HepG2 (cell line): ENCODE measurements at regions not wholly inside any gene's neighbourhood (a gene's known extent, or its start where the extent isn't known, plus 50 kb on each side); places are given as distances from the start of the nearest gene placed in this dataset.
A peak's percentile ranks its signal among the peaks of the same experiment; 100 is the strongest.
"Not testable (repeated sequence)": the region's sequence is repeated elsewhere in the genome, so short reads cannot be mapped to it uniquely, and the experiment has no call there.

Experiments used
- ATAC-seq: fragments of 200-7000 bp; cut with Tn5 transposase; 3 replicates; pipeline ENCODE4 v1.9.1; 2020; ENCODE audit warnings: mild to moderate bottlenecking, moderate library complexity
- BruUV-seq: library from RNA; stranded (reverse); fragments of 400-500 nt; replicated peaks from 2 replicates; lab custom pipeline; 2021; lab: Mats Ljungman, UMichigan
- CTCF ChIA-PET: fragments of 300-600 bp; formaldehyde crosslinking; extraction: SDS; loops from one replicate; lab custom pipeline; 2021; ENCODE audit warnings: low total read pairs, inconsistent platforms, low intra/inter-chr PET ratio; lab: Yijun Ruan, JAX
- POLR2A ChIA-PET: fragments of 350-600 bp; sonication (Branson Sonifier 250); formaldehyde crosslinking; loops from one replicate; lab custom pipeline; 2020; ENCODE audit warnings: antibody characterized with exemption, inconsistent platforms; lab: Yijun Ruan, JAX
- DNase-seq: peaks from one replicate; pipeline ENCODE4 v3.0.0-alpha.2; 2015; ENCODE audit warnings: low spot score
- FAIRE-seq: peaks from 3 replicates; lab custom pipeline; 2011; peaks lifted over from hg19 to GRCh38; lab: Jason Lieb, UNC
- H2AFZ ChIP-seq: one replicate; pipeline ENCODE4 v1.6.1; 2011; ENCODE audit warnings: low read length, inconsistent platforms
- H3K27ac ChIP-seq: fragments of 300-600 bp; 3 replicates; pipeline ENCODE4 v1.8.0; 2011; ENCODE audit warnings: mixed run types, mild to moderate bottlenecking, mixed read lengths, low read length, inconsistent platforms; ENCODE audit not compliant: insufficient read depth; ENCODE audit errors: extremely low read length
- H3K27me3 ChIP-seq, 2 experiments: fragments of 200-600 bp in 1 of 2; 2 replicates in 1 of 2; 3 replicates in 1 of 2; pipeline versions ENCODE4 v1.6.0 to v1.8.0; 2011; ENCODE audit warnings: low read length in 2 of 2, mild to moderate bottlenecking in 2 of 2, moderate library complexity in 2 of 2, inconsistent platforms in 1 of 2; ENCODE audit not compliant: insufficient read depth in 2 of 2, control insufficient read depth in 1 of 2
- H3K36me3 ChIP-seq, 2 experiments: fragments of 200-600 bp in 1 of 2; replicated peaks in 1 of 2; 2 replicates in 1 of 2; 3 replicates in 1 of 2; pipeline versions ENCODE4 v1.5.1 to v1.8.0; 2011; ENCODE audit warnings: low read length in 2 of 2, inconsistent platforms in 1 of 2; ENCODE audit not compliant: insufficient read depth in 2 of 2, control insufficient read depth in 1 of 2
- H3K4me1 ChIP-seq: 2 replicates; pipeline ENCODE4 v1.5.1; 2012; ENCODE audit warnings: low read length, inconsistent platforms; ENCODE audit not compliant: insufficient read depth
- H3K4me2 ChIP-seq: 2 replicates; pipeline ENCODE4 v1.6.0; 2011; ENCODE audit warnings: low read depth, low read length, inconsistent platforms
- H3K4me3 ChIP-seq, 3 experiments: fragments of 200-600 bp in 1 of 3; sonication (generic), shearing (Covaris generic) in 1 of 3; replicated peaks in 1 of 3; 2 replicates each; pipeline ENCODE4 v1.5.1; 2011 to 2016; ENCODE audit warnings: low read length in 3 of 3, inconsistent platforms in 2 of 3, low read depth in 2 of 3, mild to moderate bottlenecking in 2 of 3, control low read depth in 1 of 3, mixed read lengths in 1 of 3; ENCODE audit not compliant: insufficient read depth in 1 of 3
- H3K79me2 ChIP-seq: one replicate; pipeline ENCODE4 v1.6.1; 2011; ENCODE audit warnings: low read length, inconsistent platforms; ENCODE audit not compliant: insufficient read depth
- H3K9ac ChIP-seq: 2 replicates; pipeline ENCODE4 v1.6.0; 2011; ENCODE audit warnings: mild to moderate bottlenecking, low read depth, low read length, inconsistent platforms; ENCODE audit not compliant: insufficient read depth
- H3K9me3 ChIP-seq: 2 replicates; pipeline ENCODE4 v1.5.1; 2012; ENCODE audit warnings: mild to moderate bottlenecking, low read length
- H4K20me1 ChIP-seq: 2 replicates; pipeline ENCODE4 v1.6.0; 2011; ENCODE audit warnings: inconsistent platforms, mild to moderate bottlenecking, low read length, moderate library complexity; ENCODE audit not compliant: insufficient read depth
- POGZ ChIP-seq: sonication (generic); formaldehyde crosslinking; IDR thresholded peaks from 2 replicates; pipeline ENCODE4 v1.4.0; 2020; ENCODE audit warnings: mild to moderate bottlenecking, missing genetic modification reagents
- WGBS: methylation state at CpG from one replicate; pipeline ENCODE4 v1.1.6; 2017; ENCODE audit warnings: low lambda C conversion rate; 5-methylcytosine and 5-hydroxymethylcytosine counted together
- in situ Hi-C: cut with HindIII; loops from 2 replicates; pipeline ENCODE4 v1.10.0; 2017; ENCODE audit warnings: low pct_unique_long_range_greater_than_20kb; ENCODE audit not compliant: extremely low pct_ligation_motif_present
- intact Hi-C: fragments of 100-400 bp; cut with micrococcal nuclease; formaldehyde crosslinking; loops from one replicate; pipeline ENCODE4 v1.10.0; 2022; ENCODE audit not compliant: unreplicated experiment
- TF ChIP-seq, protein P1 (sequence below): fragments of 450-650 bp; IDR thresholded peaks from 2 replicates; pipeline ENCODE4 v1.6.1; 2016
- TF ChIP-seq, protein P2 (sequence below): sonication (generic); formaldehyde crosslinking; IDR thresholded peaks from 2 replicates; pipeline ENCODE4 v1.4.0; 2020; ENCODE audit warnings: missing genetic modification reagents, borderline replicate concordance

DNA sequence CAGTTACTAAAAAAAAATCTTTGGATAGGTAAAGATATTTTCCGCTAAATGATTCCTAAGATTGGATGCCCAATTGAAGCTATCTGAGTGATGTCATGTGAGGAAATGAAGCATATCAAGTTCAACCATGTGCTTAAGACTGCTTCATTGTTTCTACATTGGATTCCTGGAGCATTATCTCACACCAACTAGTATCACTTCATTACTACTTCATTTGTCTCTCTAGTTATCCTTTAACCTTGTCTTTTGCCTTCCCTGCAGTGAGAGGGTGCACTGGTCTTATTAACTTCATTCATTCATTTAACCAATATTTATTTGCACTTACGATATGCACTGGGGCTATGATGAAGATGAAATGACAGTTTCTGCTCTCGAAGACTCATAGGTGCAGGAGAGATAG lies 198.1 kb downstream of the SLC38A4 start:
- 96% methylated on average over 3 of the region's 3 CpGs for WGBS
- ChIA-PET CTCF (no interaction called here), POLR2A (no interaction called here)
- ATAC-seq (no peak), DNase-seq (no peak), FAIRE-seq (no peak)
- no peak overlapping the region for H3K4me2 ChIP-seq
- in situ Hi-C loops (no loop called here), intact Hi-C loops (no loop called here)
- peaks cover 2% of the 10 kb centered on the region; the same call in 1 of the 2 replicates for H3K9me3 ChIP-seq
- no peak overlapping the region for H2AFZ ChIP-seq
- peaks cover 29% of the 10 kb centered on the region for H3K4me1 ChIP-seq
- H4K20me1 ChIP-seq: no peaks in the 10 kb centered on the region
- no peak overlapping the region for H3K4me3 ChIP-seq
- no peaks in the 10 kb centered on the region for H3K79me2 ChIP-seq
- H3K27ac ChIP-seq: no peak overlapping the region
- no peak overlapping the region for H3K9ac ChIP-seq
- TF ChIP-seq, protein P1, sequence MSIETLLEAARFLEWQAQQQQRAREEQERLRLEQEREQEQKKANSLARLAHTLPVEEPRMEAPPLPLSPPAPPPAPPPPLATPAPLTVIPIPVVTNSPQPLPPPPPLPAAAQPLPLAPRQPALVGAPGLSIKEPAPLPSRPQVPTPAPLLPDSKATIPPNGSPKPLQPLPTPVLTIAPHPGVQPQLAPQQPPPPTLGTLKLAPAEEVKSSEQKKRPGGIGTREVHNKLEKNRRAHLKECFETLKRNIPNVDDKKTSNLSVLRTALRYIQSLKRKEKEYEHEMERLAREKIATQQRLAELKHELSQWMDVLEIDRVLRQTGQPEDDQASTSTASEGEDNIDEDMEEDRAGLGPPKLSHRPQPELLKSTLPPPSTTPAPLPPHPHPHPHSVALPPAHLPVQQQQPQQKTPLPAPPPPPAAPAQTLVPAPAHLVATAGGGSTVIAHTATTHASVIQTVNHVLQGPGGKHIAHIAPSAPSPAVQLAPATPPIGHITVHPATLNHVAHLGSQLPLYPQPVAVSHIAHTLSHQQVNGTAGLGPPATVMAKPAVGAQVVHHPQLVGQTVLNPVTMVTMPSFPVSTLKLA: peak; percentile 46
- TF ChIP-seq, protein P2, sequence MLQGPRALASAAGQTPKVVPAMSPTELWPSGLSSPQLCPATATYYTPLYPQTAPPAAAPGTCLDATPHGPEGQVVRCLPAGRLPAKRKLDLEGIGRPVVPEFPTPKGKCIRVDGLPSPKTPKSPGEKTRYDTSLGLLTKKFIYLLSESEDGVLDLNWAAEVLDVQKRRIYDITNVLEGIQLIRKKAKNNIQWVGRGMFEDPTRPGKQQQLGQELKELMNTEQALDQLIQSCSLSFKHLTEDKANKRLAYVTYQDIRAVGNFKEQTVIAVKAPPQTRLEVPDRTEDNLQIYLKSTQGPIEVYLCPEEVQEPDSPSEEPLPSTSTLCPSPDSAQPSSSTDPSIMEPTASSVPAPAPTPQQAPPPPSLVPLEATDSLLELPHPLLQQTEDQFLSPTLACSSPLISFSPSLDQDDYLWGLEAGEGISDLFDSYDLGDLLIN: no peak
- TF ChIP-seq POGZ: no peak
- no peaks in the 10 kb centered on the region for H3K27me3 ChIP-seq
- no TSS peak for BruUV-seq
- H3K36me3 ChIP-seq: no peaks in the 10 kb centered on the region

DNA sequence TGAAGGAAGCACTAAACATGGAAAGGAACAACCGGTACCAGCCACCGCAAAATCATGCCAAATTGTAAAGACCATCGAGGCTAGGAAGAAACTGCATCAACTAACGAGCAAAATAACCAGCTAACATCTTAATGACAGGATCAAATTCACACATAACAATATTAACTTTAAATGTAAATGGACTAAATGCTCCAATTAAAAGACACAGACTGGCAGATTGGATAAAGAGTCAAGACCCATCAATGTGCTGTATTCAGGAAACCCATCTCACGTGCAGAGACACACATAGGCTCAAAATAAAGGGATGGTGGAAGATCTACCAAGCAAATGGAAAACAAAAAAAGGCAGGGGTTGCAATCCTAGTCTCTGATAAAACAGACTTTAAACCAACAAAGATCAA lies 206.3 kb downstream of the SLC38A4 start:
- H3K27me3 ChIP-seq, CTCF ChIA-PET, H3K79me2 ChIP-seq, H3K9ac ChIP-seq, H3K36me3 ChIP-seq, H3K9me3 ChIP-seq, H3K4me3 ChIP-seq, H4K20me1 ChIP-seq, H2AFZ ChIP-seq, FAIRE-seq, BruUV-seq, POLR2A ChIA-PET, ATAC-seq, H3K4me1 ChIP-seq, in situ Hi-C loops, DNase-seq, H3K4me2 ChIP-seq, H3K27ac ChIP-seq, intact Hi-C loops: not testable (repeated sequence)
- WGBS: 75% methylated on average over 5 of the region's 5 CpGs

DNA sequence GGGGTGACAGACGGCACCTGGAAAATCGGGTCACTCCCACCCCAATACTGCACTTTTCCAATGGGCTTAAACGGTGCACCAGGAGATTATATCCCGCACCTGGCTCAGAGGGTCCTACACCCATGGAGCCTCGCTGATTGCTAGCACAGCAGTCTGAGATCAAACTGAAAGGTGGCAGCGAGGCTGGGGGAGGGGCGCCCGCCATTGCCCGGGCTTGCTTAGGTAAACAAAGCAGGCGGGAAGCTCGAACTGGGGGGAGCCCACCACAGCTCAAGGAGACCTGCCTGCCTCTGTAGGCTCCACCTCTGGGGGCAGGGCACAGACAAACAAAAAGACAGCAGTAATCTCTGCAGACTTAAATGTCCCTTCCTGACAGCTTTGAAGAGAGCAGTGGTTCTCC lies 208.1 kb downstream of the SLC38A4 start:
- H3K9me3 ChIP-seq, H3K4me2 ChIP-seq, intact Hi-C loops, H3K27me3 ChIP-seq, DNase-seq, CTCF ChIA-PET, H3K4me1 ChIP-seq, H3K4me3 ChIP-seq, in situ Hi-C loops, H2AFZ ChIP-seq, H3K27ac ChIP-seq, BruUV-seq, POLR2A ChIA-PET, FAIRE-seq, H3K9ac ChIP-seq, ATAC-seq, H3K36me3 ChIP-seq, H4K20me1 ChIP-seq, H3K79me2 ChIP-seq: not testable (repeated sequence)
- WGBS: 80% methylated on average over 11 of the region's 11 CpGs
